GM23338 (cell line): ENCODE measurements at regions not wholly inside any gene's neighbourhood (a gene's known extent, or its start where the extent isn't known, plus 50 kb on each side); places are given as distances from the start of the nearest gene placed in this dataset.

Source experiments
- CTCF ChIP-seq, 2 experiments: fragments of 200-600 bp in 1 of 2; sonication (generic) in 1 of 2; conservative IDR thresholded peaks; 2 replicates each; pipeline versions ENCODE4 v1.5.1 to v1.6.1; 2016 to 2017; ENCODE audit warnings: antibody characterized with exemption in 2 of 2, low read depth in 2 of 2, mild to moderate bottlenecking in 2 of 2, moderate library complexity in 1 of 2
- EZH2 ChIP-seq: fragments of 200-600 bp; sonication (generic); IDR thresholded peaks from one replicate; pipeline ENCODE4 v1.8.0; 2017; ENCODE audit warnings: antibody characterized with exemption, mild to moderate bottlenecking, low read depth; ENCODE audit not compliant: unreplicated experiment
- POLR2AphosphoS5 ChIP-seq: IDR thresholded peaks from 2 replicates; pipeline ENCODE4 v1.6.1; 2016; ENCODE audit warnings: antibody characterized with exemption, low read depth
- REST ChIP-seq: IDR thresholded peaks from one replicate; pipeline ENCODE4 v1.6.1; 2018; ENCODE audit warnings: antibody characterized with exemption; ENCODE audit not compliant: unreplicated experiment
- TF ChIP-seq, protein P1 (sequence below): fragments of 250-450 bp; sonication (Bioruptor Pico); IDR thresholded peaks from 2 replicates; pipeline ENCODE4 v1.5.0; 2020; ENCODE audit warnings: mild to moderate bottlenecking, moderate library complexity

DNA sequence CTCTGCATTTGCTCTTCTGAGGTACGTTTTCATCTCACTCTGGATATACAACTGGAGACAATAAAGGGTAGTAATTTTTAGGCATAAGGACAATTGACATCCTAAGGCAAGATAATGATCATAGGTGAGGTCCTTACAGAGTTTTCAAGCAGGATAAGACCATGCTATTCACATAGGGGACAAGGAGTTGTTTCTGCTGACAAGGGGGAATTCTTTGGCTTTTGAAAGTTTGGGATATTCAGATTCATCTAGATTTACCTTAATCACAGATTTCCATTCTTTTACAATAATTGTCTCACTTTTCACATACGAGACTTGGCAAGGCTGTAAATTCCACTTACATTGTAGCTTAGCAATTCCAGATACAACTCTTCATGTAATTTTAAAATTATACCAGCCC, 256.2 kb downstream of the AASDHPPT start:
- TF ChIP-seq CTCF (conservative IDR thresholded peaks at IDR 0.05; ENCODE audit: low read depth in 2 of 2): no peak
- no peak for TF ChIP-seq POLR2AphosphoS5
- TF ChIP-seq EZH2: no peak
- TF ChIP-seq, protein P1, sequence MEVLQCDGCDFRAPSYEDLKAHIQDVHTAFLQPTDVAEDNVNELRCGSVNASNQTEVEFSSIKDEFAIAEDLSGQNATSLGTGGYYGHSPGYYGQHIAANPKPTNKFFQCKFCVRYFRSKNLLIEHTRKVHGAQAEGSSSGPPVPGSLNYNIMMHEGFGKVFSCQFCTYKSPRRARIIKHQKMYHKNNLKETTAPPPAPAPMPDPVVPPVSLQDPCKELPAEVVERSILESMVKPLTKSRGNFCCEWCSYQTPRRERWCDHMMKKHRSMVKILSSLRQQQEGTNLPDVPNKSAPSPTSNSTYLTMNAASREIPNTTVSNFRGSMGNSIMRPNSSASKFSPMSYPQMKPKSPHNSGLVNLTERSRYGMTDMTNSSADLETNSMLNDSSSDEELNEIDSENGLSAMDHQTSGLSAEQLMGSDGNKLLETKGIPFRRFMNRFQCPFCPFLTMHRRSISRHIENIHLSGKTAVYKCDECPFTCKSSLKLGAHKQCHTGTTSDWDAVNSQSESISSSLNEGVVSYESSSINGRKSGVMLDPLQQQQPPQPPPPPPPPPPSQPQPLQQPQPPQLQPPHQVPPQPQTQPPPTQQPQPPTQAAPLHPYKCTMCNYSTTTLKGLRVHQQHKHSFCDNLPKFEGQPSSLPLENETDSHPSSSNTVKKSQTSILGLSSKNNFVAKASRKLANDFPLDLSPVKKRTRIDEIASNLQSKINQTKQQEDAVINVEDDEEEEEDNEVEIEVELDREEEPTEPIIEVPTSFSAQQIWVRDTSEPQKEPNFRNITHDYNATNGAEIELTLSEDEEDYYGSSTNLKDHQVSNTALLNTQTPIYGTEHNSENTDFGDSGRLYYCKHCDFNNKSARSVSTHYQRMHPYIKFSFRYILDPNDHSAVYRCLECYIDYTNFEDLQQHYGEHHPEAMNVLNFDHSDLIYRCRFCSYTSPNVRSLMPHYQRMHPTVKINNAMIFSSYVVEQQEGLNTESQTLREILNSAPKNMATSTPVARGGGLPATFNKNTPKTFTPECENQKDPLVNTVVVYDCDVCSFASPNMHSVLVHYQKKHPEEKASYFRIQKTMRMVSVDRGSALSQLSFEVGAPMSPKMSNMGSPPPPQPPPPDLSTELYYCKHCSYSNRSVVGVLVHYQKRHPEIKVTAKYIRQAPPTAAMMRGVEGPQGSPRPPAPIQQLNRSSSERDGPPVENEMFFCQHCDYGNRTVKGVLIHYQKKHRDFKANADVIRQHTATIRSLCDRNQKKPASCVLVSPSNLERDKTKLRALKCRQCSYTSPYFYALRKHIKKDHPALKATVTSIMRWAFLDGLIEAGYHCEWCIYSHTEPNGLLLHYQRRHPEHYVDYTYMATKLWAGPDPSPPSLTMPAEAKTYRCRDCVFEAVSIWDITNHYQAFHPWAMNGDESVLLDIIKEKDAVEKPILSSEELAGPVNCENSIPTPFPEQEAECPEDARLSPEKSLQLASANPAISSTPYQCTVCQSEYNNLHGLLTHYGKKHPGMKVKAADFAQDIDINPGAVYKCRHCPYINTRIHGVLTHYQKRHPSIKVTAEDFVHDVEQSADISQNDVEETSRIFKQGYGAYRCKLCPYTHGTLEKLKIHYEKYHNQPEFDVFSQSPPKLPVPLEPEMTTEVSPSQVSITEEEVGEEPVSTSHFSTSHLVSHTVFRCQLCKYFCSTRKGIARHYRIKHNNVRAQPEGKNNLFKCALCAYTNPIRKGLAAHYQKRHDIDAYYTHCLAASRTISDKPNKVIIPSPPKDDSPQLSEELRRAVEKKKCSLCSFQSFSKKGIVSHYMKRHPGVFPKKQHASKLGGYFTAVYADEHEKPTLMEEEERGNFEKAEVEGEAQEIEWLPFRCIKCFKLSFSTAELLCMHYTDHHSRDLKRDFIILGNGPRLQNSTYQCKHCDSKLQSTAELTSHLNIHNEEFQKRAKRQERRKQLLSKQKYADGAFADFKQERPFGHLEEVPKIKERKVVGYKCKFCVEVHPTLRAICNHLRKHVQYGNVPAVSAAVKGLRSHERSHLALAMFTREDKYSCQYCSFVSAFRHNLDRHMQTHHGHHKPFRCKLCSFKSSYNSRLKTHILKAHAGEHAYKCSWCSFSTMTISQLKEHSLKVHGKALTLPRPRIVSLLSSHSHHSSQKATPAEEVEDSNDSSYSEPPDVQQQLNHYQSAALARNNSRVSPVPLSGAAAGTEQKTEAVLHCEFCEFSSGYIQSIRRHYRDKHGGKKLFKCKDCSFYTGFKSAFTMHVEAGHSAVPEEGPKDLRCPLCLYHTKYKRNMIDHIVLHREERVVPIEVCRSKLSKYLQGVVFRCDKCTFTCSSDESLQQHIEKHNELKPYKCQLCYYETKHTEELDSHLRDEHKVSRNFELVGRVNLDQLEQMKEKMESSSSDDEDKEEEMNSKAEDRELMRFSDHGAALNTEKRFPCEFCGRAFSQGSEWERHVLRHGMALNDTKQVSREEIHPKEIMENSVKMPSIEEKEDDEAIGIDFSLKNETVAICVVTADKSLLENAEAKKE: no peak
- no peak for TF ChIP-seq REST
